Right hindlimb (tissue), 1 donor: ENCODE measurements at regions not wholly inside any gene's neighbourhood (a gene's known extent, or its start where the extent isn't known, plus 50 kb on each side); places are given as distances from the start of the nearest gene placed in this dataset.
A peak's percentile ranks its signal among the peaks of the same experiment; 100 is the strongest.

ENCODE experiments used
- DNase-seq: peaks from one replicate; pipeline ENCODE4 v3.0.0-alpha.2; 2018

DNA sequence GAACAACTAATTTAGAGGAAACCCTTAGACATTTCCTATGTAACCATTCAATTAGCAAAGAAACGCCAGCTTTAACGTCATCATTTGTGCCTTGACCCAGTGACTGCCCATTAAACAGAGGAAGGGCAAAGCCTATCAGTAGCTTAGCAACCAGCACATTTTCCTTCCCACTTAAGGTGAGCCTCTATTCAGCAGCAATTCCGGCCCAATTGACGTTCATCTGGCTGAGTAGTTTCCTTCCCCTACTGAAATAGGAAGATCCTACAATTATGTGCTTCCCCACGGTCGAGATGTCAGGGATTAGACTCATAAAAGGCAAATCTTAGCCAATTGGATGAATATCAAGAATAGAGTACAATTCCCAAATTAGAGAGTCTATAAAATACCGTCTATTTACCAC lies 482.1 kb upstream of the ADAMTS5 start:
- DNase-seq = no peak

- no peak for DNase-seq
Observed at GRCh38 chr21:27447843-27448242, 481.0 kb upstream of the ADAMTS5 start.

- DNase-seq = peak; percentile 53
Observed at GRCh38 chr21:27429710-27430341, 462.9 kb upstream of the ADAMTS5 start.

DNA sequence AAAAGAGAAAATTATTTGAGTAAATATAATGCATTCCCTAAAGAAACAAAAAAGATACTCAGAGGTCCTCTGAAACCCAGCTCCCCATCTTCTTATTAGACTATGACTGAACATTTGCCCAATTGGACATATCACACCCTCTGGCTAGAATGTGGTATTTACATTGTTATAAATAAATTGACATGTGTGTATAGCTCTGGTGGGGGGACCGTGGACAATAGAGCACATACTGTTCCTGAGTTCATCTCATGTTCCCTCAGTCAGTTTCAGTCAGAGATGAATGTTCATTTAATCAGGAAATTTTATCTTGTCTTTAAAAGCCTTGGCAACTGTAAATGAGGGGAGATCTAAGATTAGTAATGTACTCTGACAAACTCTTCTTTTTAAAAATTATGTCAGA lies 459.3 kb upstream of the ADAMTS5 start:
- DNase-seq = no peak

DNA sequence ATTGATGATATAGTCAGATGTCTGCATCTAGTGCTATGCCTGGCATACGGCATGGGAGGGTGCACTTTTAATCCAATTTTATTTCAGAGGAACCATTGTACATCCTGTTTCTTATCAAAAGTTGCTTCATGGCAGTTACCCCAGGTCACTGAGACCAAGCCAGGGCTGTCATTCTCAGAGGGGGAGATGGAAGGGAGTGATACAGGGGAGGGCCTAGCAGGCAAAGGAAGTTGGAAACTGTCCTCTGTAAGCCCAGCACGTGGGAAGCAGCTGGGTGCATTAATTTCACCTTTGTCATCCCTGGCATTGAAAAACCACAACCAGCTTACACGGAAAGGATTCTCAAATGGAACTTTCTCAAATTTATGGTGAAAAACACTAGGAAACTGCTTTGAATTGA lies 458.7 kb upstream of the ADAMTS5 start:
- no peak for DNase-seq

DNA sequence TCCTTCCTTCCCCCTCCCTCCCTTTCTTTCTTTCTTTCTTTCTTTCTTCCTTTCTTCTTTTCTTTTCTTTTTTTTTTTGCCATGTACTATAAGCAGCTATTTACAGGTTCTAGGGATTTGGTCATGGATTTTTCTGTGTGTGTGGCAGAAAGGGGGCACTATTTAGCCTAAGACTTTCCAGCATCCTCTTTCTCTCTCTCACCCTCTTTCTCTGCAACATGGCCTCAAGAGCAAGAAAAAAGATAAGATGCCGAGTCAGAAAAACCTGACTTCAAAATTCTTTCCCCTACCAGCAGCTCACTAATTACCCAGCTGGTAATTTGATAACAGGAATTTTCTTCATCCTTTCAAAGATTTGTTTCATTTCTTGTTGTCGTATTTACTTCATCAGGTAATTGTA lies 458.3 kb upstream of the ADAMTS5 start:
- DNase-seq = no peak

DNA sequence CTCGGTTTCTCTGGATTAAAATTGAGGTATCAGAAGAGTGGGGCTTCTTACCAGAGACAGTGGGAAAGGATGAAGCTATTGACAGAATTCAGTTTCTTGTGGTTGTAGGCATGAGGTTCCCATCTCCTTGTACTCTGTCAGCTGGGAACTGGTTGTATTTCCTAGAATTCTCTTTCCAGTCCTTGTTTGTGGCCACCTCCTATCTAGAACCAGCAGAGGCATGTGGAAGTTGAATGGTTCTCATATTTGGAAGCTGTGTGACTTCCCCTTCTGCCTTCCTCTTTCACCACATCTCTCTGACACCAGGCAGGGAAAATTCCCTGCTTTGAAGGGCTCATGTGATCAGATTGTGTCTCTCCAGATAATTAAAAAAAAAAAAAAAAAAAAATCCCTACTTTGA lies 457.7 kb upstream of the ADAMTS5 start:
- no peak for DNase-seq

- DNase-seq = no peak
Observed at GRCh38 chr21:27423906-27424595, 457.2 kb upstream of the ADAMTS5 start.

- DNase-seq = peak; percentile 46
Observed at GRCh38 chr21:27423038-27423437, 456.1 kb upstream of the ADAMTS5 start.

- no peak for DNase-seq
Observed at GRCh38 chr21:27422435-27422834, 455.5 kb upstream of the ADAMTS5 start.

GRCh38 chr21:27421654-27422053 lies 454.8 kb upstream of the ADAMTS5 start:
- no peak for DNase-seq

- no peak for DNase-seq
Observed at GRCh38 chr21:27419153-27419552, 452.3 kb upstream of the ADAMTS5 start.

DNA sequence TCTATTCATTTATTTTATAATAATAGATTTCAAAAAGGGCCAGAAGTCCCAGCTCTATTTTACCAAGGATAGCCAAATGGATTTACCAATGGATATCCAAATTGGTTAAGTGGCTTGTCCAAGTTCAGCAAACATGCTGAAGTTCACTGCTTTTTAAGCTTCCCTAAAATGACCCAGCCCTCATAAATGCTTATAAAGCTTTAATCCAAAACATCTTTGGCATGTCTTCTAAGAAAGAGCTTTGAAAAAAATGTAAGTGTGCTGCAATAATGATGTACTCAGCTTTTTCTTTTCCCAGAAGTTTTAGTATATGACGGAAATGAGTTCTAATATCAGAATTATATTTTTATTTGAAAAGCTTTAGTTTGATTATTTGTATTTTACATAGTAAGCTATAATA lies 451.5 kb upstream of the ADAMTS5 start:
- DNase-seq = no peak

GRCh38 chr21:27412530-27412929 lies 445.6 kb upstream of the ADAMTS5 start:
- no peak for DNase-seq

DNA sequence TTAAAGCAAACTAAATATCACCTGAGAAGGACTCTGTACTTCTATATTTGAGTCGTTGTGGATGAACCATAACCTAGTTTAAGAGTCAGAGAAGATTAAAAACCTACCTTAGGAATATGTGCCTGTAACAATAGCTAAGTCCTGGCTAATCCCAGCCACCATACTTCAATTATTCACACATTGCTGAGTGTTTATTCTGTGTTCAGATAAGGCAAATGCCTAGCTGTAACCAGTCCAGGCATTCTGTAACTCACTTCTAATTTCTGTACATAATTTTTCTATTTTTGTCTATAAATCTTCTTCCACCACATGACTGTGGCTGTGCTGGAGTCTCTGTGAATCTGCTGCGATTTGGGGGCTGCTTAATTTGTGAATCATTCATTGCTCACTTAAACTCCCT lies 441.9 kb upstream of the ADAMTS5 start:
- DNase-seq = no peak

DNA sequence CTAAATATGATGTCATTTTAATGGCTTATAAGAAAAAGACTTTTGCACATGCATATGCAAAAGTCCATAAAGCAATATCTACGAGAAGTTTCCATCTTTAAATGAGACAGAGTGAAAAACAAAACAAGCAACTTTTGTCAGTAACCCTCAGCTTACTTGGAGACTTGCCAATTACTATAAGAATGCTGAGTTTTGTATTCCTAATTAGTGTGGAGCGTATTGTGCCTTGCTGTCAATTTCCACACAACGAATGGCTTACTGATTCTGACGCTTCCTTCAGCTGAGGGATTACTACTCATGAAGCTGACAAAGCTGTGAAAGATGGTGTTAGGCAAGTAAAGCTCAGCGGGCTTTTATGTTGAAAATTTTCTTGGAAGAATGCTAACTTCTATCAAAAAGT lies 440.4 kb upstream of the ADAMTS5 start:
- no peak for DNase-seq

GRCh38 chr21:27406300-27407009 lies 439.6 kb upstream of the ADAMTS5 start:
- peak; percentile 54 for DNase-seq

GRCh38 chr21:27403011-27403410 lies 436.1 kb upstream of the ADAMTS5 start:
- DNase-seq = no peak

GRCh38 chr21:27400045-27400444 lies 433.2 kb upstream of the ADAMTS5 start:
- no peak for DNase-seq

- no peak for DNase-seq
Observed at GRCh38 chr21:27397578-27397977, 430.7 kb upstream of the ADAMTS5 start.

DNA sequence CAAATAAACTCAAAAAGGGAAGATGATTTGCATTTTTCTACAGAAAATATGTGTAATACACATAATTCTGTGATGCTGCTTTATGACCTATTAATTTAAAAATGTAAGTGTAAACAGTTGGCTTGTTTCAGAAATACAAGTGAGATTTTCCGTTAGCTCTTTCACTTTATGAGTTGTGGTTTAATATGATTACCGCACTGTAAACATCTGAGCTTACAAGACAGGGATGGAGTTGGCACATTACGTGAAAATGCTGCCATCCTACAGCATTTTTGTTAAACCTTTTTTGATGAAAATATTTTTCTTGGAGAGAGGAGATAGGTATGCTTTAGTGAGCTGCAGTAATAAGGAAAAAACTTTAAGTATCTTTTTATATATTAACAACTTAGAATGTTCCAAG lies 426.8 kb upstream of the ADAMTS5 start:
- no peak for DNase-seq

GRCh38 chr21:27391990-27392389 lies 425.1 kb upstream of the ADAMTS5 start:
- DNase-seq = no peak

GRCh38 chr21:27390384-27390783 lies 423.5 kb upstream of the ADAMTS5 start:
- DNase-seq = no peak

- no peak for DNase-seq
Observed at GRCh38 chr21:27388825-27389224, 421.9 kb upstream of the ADAMTS5 start.
